Stimulated activated CD4-positive, alpha-beta T cell treated with anti-CD3 and anti-CD28 coated beads, Interleukin-12 subunit alpha, Interleukin-12 subunit beta, amount 100 ng/mL, for 48 hours (primary cell): ENCODE measurements at regions not wholly inside any gene's neighbourhood (a gene's known extent, or its start where the extent isn't known, plus 50 kb on each side); places are given as distances from the start of the nearest gene placed in this dataset.
"Not testable (repeated sequence)": the region's sequence is repeated elsewhere in the genome, so short reads cannot be mapped to it uniquely, and the experiment has no call there.

Source experiments
- DNase-seq, 3 donors: peaks; one replicate each; pipeline ENCODE4 v3.0.0-alpha.2; 2020; ENCODE audit warnings: low read depth in 2 of 3, low spot score in 1 of 3

DNA sequence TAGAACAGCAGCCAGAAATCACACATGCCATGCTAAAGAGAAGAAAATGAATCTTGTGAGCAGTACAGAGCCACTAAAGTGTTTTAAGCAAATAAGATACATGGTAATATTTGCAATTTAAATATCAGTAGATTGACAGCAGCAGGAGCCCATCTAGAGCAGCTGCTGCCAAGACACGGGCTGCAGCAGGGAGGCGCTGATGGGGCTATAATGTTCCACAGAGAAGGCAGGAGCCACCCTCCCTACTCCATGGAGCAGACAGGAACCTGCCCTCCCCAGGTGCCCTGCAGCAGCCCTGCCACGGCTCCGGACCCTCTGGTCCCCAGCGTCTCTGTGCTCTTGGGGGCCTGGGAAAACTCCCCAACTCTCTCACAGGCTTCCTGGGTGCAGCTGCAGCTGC is 224.1 kb upstream of the ISL1 start:
- no peak for DNase-seq

DNA sequence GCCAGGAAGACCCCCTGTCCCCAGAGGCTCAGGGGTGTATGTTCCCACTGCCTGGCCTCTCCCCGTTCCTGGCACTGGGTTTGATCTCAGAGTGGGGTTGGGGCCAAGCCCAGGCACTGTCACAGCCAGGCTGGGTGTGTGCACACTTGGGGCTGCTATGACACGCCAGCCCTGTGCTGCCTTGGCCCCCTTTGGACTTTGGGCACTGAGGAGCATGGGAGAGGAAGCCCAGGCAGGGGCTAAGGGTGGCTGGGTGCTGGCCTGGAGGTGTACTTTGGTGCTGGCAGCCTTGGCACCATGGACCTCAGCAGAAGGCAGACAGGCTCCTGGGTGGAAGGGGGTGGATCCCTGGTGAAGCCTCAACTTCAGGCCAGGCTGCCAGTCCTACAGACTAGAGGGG is 223.6 kb upstream of the ISL1 start:
- no peak for DNase-seq

DNA sequence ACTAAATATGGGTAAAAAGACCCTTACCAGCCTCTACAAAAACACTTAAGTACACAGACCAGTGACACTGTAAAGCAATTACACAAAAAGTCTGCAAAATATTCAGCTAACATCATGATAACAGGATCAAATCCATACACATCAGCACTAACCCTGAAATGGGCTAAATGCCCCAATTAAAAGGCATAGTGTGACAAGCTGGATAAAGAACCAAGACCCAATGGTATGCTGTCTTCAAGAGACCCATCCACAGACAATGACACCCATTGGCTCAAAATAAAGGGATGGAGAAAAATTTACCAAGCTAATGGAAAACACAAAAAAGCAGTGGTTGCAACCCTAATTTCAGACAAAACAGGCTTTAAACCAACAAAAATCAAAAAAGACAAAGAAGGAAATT is 221.0 kb upstream of the ISL1 start:
- DNase-seq = no peak

DNA sequence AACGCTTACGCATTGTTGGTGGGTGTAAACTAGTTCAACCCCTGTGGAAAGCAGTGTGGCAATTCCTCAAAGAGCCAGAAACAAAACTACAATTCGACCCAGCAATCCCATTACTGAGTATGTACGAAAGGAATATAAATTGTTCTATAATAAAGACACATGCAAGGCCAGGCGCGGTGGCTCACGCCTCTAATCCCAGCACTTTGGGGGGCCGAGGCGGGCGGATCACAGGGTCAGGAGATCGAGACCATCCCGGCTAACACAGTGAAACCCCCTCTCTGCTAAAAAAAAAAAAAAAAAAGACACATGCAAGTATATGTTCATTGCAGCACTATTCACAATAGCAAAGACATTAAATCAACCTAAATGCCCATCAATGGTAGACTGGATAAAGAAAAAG is 217.6 kb upstream of the ISL1 start:
- not testable (repeated sequence) for DNase-seq

DNA sequence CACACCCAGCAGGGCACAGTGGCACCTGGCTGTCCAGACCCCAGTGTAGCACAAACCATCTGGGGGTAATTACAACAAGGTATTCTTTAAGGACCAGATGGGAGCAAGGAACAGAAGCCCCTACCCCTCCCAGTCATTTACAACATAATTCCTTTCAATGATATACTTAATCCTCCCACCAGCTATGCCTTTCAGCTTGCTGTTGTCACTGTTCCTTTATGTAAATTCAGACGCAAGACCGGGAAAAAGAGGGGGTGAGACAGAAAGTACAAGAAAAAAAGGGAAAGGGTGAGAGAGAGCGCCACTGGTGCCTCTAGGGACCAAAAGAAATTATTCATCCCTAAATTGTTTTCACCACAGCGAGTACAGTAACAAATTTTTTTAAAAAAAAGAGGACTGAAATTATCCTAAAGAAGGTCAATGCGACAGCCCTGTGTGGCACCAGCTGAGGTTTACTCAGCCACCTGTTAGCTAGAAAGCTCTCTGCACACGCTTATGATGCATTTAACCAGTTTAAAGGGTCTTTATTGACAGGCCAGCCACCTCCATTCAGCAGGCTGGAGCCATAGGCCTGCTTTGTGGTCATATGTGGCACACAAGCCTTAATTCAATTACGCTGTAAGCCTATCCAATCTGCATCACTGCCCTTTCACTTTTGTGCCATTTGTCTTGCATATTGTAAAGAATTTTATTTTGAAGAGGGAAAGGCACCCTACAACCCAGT is 210.2 kb upstream of the ISL1 start:
- no peak for DNase-seq

DNA sequence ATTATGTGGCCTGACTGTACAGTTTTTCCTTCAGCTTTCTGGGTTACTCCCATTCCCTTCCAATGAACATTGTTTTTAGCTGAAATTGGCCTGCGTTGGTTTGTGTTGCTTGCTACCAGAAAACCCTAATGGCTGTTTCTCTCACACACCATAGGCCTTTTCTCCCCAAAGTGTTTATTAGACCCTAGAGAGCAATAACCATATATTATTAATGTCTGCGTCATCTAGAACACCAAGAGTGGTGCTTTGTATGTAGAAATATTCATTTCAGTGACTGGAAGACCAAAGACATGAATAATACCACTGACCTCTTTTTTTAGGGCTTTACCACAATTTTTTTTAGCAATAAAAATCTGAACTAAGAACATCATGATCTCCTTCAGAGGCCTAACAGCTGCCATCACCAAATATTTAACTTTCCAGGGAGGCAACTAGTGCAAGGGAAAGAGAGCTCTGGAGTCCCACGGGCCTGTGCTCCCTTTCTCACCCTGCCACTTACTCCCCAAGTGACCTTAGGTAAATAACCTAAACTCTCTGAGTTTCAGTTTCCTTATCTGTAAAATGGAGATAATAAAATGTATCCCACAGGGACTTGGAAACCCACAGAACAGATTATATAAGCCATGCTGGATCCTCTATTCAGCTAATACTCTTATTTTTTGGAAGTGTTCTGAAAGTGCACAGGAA is 201.9 kb upstream of the ISL1 start:
- no peak for DNase-seq

DNA sequence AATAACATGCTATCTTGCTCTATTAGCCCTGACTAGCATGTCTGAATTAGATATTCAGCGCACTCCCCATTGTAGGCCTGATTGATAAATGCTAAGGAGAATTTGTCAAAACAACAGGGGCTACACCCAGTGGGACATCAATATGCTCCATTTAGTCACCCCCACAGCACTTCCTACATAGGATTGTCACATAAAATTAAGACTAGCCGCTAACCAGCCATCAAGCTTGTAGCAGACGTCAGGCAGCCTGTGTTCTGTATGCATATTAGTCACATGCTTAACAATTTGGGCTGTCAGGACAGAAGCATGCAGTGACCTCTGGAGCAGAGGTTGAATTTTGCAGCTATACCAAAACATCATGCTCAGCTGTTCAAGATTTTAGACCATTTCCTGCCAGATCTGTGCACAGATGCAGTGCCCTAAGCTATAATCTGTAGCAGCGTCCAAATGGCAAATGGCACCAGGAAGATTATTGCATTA is 197.4 kb upstream of the ISL1 start:
- no peak for DNase-seq

DNA sequence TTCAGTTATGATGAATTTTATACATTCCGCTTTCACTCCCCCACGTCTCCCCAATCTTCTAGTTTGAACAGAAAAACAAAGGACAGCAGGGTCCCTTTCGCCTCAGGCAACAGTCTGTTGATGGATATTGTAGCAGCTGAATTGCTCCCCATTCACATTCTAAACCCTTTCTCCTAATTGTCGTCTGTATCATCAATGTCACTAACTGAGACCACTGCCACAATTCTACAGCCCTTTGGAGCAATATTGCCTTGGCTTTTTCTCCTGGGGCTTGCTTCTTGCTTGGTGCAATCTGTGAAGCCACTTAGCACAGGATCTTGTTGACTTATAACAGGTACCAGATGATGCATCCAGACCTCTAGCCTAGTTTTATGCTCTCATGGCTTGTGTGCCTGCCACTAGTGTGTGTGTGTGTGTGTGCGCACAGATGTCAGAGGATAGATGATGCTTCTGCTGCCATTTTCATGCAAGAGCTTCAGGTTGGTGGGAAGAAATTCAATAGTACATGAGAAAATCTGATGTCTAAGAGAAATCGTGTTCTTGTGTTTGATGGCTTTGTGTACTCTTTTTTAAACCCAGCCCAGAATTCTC is 195.2 kb upstream of the ISL1 start:
- no peak for DNase-seq

DNA sequence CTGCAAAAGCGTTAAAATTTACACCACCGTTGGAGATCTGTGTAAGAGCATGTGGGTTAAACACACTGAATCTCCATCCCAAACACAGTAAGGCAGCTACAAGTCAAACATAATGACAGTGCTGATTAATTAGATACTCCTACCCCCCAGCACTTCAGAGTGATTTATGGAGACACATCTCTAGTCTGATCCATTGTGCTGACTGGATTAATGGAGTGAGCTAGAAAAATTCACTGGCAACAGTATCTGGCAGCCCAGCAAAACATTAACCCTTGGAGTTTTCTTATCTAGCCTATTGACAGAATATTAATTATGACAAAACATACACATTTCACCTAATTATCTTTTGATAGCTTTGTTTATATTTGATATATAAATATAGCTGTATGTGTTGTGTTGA is 188.6 kb upstream of the ISL1 start:
- DNase-seq = no peak

DNA sequence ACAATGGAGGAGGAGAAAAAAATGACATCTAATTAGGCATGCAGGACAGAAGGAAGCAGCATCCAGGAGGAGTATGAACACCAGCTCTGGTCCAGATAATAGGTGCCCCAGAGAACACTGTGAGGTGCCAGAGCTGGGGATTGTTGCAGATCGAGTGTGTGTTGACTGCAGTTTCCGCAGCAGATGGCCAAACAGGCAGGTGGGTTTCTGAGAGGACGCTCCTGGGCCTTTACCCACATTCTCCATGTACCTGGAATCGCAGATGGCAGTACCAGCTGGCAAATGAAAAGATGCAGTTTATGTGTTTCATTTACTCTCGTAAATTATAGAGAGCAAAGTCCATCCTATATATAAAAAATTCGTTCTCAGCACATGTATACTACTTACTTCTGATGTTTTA is 182.2 kb upstream of the ISL1 start:
- no peak for DNase-seq

DNA sequence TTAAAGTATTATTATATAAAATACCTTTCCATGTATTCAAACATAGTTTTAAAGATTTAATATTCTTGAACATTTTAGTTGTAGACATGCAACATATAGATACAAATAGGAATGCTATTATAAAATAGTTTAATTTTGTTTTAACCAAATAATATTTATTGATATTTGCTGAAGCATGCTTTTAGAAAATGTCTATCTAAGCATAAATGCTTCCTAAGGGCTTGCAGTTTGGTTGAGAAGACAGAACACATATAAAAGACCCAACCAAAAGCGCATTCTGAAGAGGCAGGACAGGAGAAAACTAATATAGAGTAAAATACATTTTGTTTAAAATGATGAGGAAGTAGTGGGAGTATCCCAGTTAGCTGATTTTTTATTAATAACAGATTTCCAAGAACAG is 181.5 kb upstream of the ISL1 start:
- no peak for DNase-seq

DNA sequence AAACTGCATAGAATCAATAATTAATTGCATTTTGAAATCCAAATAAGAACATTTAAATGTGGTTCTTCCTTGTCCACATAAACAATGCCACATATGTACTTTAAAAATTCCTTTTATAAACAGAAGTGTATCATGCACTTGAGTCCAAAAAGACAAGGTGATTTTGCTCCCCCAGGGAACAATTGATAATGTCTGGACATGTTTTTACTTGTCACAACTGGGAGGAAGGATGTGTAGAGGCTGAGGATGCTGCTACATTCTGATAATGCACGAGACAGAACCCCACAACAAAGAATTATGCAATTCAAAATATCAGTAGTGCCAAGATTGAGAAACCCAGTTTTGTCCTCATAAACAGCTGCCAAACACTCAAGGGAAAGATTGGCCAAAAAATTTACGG is 181.1 kb upstream of the ISL1 start:
- DNase-seq = no peak

DNA sequence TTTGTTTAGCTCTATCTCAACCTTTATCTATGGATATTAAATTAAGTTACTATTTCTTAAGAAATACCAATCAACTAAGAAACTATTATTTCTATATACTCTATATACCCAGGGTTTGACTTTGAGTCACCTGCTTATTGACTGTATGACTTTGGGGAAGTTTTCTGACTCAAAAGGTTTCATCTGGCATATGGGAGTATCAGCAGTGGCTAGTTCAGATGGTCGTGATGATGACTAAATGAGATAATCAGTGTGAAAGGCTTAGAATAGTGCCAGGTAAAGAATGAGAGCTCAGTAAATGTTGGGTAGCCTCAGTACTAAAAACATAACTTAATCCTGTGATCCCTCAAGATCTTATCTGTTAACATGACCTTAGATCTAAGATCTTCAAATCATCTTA is 179.7 kb upstream of the ISL1 start:
- no peak for DNase-seq

DNA sequence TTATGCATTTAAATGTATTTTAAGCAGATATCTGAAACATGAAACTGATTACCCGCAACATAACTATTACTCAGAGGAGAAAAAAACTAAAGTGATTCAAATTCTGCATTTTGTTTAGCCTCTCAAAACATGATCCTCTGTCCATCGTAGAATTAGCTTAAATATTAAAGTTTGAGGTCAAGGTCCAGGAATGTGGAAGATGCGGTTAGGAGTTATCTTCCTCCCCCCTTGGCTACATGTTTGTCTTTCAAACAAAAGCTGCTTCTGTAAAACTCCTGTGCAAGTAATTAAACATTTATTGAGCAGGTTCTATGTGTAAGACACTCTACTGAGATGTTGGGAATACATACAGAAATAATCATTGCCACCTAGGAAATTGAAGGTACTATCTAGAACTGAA is 175.0 kb upstream of the ISL1 start:
- no peak for DNase-seq

DNA sequence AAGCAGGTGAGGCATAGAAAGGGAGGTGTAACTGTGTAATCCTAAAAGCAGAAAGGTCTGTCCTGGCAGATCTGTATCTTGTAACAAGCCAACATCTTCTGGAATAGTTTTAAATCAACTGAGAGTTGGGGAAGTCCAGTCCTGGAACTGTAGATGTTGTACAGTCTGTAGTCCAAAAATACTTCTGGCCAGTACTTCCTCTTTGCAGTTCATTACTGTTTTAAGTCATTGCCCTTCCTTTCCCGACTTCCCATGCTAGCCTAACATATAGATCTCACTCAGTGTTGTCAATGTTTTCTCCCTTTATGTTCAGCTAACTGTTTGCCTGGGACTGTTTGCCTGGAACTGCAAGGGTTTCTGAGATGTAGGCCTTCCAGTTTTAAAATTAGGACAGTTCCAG is 168.5 kb upstream of the ISL1 start:
- DNase-seq = no peak

DNA sequence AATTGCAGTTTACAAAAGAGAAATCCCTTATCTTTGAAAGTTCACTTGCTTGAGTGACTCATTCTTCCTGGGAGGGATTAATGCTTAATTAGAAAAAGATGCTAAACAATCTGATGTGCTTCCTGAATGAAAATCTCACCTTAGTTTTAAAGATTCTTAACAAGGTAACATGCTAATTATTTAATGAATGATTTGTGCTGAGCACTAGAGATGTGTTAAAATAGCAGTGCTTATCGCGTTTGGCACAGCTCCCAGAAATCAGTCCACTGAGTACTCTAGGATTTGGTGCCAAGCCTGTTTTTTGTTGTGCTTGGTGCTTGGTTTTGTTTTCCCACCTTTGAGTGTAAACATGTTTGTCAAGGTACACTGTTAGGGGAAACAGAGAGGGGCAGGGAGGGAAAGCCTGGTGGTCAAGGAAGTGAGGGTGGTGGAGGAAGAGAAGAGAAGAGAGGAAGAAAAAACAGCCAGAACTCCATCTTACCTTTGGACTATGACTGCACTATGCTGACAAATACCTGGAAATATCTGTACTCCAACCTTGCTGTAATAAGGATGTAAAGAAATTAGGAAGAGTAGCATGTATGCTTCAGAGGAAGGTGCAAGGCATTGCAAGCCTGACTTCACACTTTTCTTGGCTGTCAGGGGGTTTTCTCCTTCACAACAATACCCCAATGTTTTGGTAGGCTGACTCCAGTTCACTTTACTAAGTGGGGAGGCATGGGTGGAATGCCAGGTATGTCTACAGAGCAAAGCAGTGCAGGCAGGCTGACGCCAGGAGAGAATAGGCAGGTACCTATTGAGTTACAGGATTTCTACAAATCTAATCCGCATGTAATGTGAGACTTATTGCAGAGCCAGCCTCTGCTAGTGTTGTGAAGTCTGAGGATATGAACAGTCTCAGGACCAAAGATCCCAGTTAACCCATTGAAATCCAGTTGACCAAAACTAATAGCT is 157.2 kb upstream of the ISL1 start:
- no peak for DNase-seq

DNA sequence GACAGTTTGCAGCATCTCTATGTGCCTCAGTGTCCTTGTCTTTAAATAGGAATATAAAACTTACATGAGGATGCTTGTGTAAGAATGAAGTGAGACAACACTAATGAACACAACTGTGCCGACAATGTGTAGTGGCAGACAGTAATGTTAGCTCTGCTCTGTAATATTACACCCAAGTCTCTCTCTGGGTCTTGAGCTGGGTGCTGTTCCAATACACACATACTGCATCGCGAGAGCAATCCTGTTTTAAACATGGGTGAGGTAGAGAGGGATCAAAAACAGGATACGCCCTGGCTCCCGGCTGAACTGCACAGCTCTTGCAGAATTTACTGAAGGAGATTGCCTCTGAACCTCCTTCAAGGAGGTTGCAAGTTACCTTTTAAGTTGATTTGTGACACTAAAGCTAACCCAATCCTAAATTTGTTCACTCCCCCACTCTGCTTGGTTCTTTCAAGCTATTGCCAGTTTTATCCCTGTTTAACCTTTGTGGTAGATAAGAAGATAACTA is 155.2 kb upstream of the ISL1 start:
- DNase-seq = no peak

DNA sequence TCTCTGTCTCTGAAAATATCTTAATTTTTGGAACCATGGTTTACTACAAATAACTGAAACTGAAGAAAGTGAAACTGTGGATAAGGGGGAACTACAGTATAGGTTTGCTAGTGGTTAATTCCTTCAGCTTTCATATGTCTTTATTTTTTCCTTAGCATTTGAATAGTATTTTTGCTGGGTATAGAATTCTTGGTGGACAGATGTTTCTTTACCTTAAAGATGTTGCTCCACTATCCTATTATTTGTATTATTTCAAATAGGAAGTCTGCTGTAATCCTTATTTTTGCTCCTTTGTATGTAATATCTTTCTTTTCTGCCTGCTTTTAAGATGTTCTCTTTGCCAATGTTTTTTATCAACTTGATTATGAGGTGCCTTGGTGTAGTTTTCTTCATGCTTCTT is 152.9 kb upstream of the ISL1 start:
- DNase-seq = no peak

DNA sequence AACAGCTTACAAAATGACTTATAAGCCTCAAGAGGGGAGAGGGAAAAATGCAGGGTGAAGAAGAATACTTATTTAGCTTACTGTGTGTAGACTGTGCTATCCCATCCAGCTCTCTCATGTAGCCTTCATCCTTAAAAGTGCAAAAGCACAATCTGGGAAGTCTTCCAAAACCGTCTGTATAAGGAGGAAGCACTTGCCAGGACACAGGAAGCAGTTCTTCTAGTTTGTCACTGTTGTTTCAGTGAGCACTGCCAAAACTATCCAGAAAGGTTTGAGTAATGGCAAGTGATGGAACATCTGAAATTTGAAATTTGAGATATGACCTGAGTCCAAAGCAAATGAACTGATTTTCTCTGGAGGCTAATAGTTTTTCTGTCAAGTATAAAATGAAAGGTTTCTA is 140.8 kb upstream of the ISL1 start:
- DNase-seq = no peak

DNA sequence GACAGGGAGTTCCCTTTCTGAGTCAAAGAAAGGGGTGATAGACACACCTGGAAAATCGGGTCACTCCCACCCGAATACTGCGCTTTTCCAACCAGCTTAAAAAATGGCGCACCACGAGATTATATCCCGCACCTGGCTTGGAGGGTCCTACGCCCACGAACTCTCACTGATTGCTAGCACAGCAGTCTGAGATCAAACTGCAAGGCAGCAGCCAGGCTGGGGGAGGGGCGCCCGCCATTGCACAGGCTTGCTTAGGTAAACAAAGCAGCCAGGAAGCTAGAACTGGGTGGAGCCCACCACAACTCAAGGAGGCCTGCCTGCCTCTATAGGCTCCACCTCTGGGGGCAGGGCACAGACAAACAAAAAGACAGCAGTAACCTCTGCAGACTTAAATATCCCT is 132.3 kb upstream of the ISL1 start:
- not testable (repeated sequence) for DNase-seq

DNA sequence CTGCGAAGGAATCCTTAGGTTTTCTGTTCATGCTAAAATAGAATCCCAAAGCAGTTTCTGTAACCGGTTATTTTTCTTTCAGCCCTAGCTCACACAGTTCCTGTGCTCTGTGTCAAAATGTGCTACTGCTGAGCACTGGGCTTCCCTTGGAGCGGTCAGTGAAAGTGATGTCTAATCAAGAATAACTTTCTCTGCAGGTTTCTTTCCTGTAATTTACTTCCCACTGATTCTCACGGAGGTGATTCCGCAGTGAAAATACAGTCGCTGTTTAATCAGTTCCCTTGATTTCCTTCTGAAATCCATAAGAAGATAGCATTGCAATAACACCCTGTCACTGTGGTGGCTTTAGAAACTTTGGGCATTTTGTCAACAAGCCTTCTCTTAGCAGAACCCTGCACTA is 112.0 kb upstream of the ISL1 start:
- DNase-seq = no peak
